PC-9 (cell line): ENCODE measurements at regions not wholly inside any gene's neighbourhood (a gene's known extent, or its start where the extent isn't known, plus 50 kb on each side); places are given as distances from the start of the nearest gene placed in this dataset.

Experiments used
- BruUV-seq: library from RNA; stranded (reverse); fragments of 400-500 nt; replicated peaks from 2 replicates; lab custom pipeline; 2021; lab: Mats Ljungman, UMichigan
- CTCF ChIA-PET: fragments of 300-600 bp; sonication (Branson Sonifier 250); formaldehyde crosslinking; loops from one replicate; lab custom pipeline; 2022; ENCODE audit warnings: antibody characterized with exemption; lab: Charles Lee
- POLR2A ChIA-PET: fragments of 300-600 bp; sonication (Branson Sonifier 250); formaldehyde crosslinking; loops from one replicate; lab custom pipeline; 2022; ENCODE audit warnings: antibody characterized with exemption; ENCODE audit not compliant: unreplicated experiment; lab: Charles Lee
- DNase-seq, 2 experiments: peaks; one replicate each; pipeline versions ENCODE4 v3.0.0 to v3.0.0-alpha.2; 2015 to 2022; ENCODE audit warnings: mixed read lengths in 1 of 2
- H2AFZ ChIP-seq: fragments of 200-600 bp; sonication (generic); 2 replicates; pipeline ENCODE4 v1.8.1; 2017; ENCODE audit warnings: antibody characterized with exemption
- H3F3A ChIP-seq: fragments of 200-600 bp; sonication (generic); 2 replicates; pipeline ENCODE4 v1.8.1; 2017; ENCODE audit warnings: antibody characterized with exemption, mild to moderate bottlenecking, low read depth; ENCODE audit not compliant: insufficient read depth
- H3K27ac ChIP-seq: fragments of 200-600 bp; sonication (generic); 2 replicates; pipeline ENCODE4 v1.6.1; 2016; ENCODE audit warnings: mixed run types
- H3K27me3 ChIP-seq: fragments of 200-600 bp; sonication (generic); 2 replicates; pipeline ENCODE4 v1.6.1; 2016; ENCODE audit warnings: low read depth, mixed run types; ENCODE audit not compliant: insufficient read depth
- H3K36me3 ChIP-seq: fragments of 200-600 bp; sonication (generic); 2 replicates; pipeline ENCODE4 v1.6.1; 2016; ENCODE audit warnings: low read depth, mixed run types
- H3K4me1 ChIP-seq: fragments of 200-600 bp; sonication (generic); replicated peaks from 2 replicates; pipeline ENCODE4 v1.6.1; 2016; ENCODE audit warnings: mixed run types; ENCODE audit not compliant: insufficient read depth
- H3K4me2 ChIP-seq: fragments of 200-600 bp; sonication (generic); 2 replicates; pipeline ENCODE4 v1.6.1; 2017; ENCODE audit warnings: mixed run types
- H3K4me3 ChIP-seq: fragments of 200-600 bp; sonication (generic); 2 replicates; pipeline ENCODE4 v1.6.1; 2016; ENCODE audit warnings: mixed run types
- H3K79me2 ChIP-seq: fragments of 200-600 bp; sonication (generic); 2 replicates; pipeline ENCODE4 v1.6.1; 2017; ENCODE audit warnings: low read depth, mixed run types
- H3K9me2 ChIP-seq: fragments of 200-600 bp; sonication (generic); 2 replicates; pipeline ENCODE4 v1.8.1; 2017; ENCODE audit warnings: mild to moderate bottlenecking; ENCODE audit not compliant: insufficient read depth
- H3K9me3 ChIP-seq: fragments of 200-600 bp; sonication (generic); 2 replicates; pipeline ENCODE4 v1.8.1; 2016; ENCODE audit warnings: low read depth; ENCODE audit not compliant: insufficient read depth
- H4K20me1 ChIP-seq: fragments of 200-600 bp; sonication (generic); 2 replicates; pipeline ENCODE4 v1.8.1; 2017; ENCODE audit not compliant: insufficient read depth
- EZH2 ChIP-seq: fragments of 200-600 bp; sonication (generic); IDR thresholded peaks from 2 replicates; pipeline ENCODE4 v1.8.0; 2017; ENCODE audit warnings: antibody characterized with exemption, low read depth
- intact Hi-C: fragments of 100-400 bp; cut with micrococcal nuclease; formaldehyde crosslinking; loops from one replicate; pipeline ENCODE4 v1.10.0; 2022; ENCODE audit not compliant: unreplicated experiment
- TF ChIP-seq, protein P1 (sequence below): fragments of 200-600 bp; sonication (generic); conservative IDR thresholded peaks from 2 replicates; pipeline ENCODE4 v1.6.1; 2017; ENCODE audit warnings: mixed run types, antibody characterized with exemption, mild to moderate bottlenecking, moderate library complexity

DNA sequence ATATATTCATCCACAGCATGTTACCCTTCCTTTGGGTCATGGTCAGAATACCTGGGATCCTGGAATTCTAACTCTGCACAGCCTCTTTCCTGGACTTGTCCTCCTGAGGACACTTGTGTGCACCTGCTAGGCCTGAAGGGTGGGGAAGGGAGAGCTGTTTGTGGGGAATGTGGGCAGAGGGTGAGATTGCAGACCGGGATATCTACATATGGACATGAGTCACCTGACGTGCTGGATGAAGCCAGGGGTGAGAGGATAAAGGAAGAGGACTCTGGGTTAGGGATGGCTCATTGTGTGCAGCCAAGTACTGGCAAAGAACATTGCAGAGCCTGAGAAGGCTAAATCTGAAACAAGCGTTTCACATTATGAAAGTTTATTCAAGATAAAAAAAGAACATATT, 241.4 kb upstream of the RPS23 start:
- H3K79me2 ChIP-seq = no peaks in the 10 kb centered on the region
- no peak overlapping the region for H3K27ac ChIP-seq
- H3K27me3 ChIP-seq = no peaks in the 10 kb centered on the region
- no peaks in the 10 kb centered on the region for H3K9me3 ChIP-seq
- no peak overlapping the region for H2AFZ ChIP-seq
- no TSS peak for BruUV-seq
- no peak for DNase-seq
- H3K9me2 ChIP-seq = no peaks in the 10 kb centered on the region
- CTCF ChIA-PET = no interaction called here
- H3F3A ChIP-seq = no peaks in the 10 kb centered on the region
- no peaks in the 10 kb centered on the region for H3K4me1 ChIP-seq
- TF ChIP-seq EZH2 = no peak
- TF ChIP-seq, protein P1, sequence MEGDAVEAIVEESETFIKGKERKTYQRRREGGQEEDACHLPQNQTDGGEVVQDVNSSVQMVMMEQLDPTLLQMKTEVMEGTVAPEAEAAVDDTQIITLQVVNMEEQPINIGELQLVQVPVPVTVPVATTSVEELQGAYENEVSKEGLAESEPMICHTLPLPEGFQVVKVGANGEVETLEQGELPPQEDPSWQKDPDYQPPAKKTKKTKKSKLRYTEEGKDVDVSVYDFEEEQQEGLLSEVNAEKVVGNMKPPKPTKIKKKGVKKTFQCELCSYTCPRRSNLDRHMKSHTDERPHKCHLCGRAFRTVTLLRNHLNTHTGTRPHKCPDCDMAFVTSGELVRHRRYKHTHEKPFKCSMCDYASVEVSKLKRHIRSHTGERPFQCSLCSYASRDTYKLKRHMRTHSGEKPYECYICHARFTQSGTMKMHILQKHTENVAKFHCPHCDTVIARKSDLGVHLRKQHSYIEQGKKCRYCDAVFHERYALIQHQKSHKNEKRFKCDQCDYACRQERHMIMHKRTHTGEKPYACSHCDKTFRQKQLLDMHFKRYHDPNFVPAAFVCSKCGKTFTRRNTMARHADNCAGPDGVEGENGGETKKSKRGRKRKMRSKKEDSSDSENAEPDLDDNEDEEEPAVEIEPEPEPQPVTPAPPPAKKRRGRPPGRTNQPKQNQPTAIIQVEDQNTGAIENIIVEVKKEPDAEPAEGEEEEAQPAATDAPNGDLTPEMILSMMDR = no peak
- intact Hi-C loops = no loop called here
- no peaks in the 10 kb centered on the region for H4K20me1 ChIP-seq
- no peak overlapping the region for H3K4me3 ChIP-seq
- POLR2A ChIA-PET = no interaction called here
- H3K36me3 ChIP-seq = no peaks in the 10 kb centered on the region
- H3K4me2 ChIP-seq = no peak overlapping the region

DNA sequence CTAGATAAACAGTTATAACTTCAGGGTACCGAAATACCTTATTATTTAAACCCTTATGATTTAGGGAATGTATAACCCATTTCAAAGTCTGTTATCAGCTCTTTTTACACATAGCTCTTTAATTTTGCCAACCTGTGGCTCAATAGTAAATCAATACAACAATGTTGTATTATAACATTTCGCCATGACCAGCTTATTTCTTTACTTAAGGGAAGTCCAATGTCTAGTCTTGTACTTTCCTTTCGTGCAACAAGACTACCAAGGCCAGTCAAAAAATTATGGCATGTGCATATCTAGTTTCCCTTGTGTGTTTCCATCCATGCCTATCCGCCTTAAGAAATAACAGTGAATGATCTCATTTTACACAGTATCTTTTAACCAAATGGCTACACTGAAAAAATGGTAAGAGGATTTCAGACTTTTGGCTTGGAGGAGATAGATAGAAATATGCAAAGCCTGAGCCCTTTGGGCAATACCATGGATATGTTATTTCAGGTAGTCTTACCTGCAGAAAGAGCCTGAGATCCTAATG, 239.5 kb upstream of the RPS23 start:
- Histone ChIP-seq H3K79me2 (no peaks in the 10 kb centered on the region), H2AFZ (no peak overlapping the region), H3K4me1 (no peaks in the 10 kb centered on the region), H3F3A (no peaks in the 10 kb centered on the region), H3K27ac (no peak overlapping the region), H3K4me3 (no peak overlapping the region), H3K9me2 (no peaks in the 10 kb centered on the region), H3K9me3 (no peaks in the 10 kb centered on the region), H3K4me2 (no peak overlapping the region), H3K36me3 (no peaks in the 10 kb centered on the region), H4K20me1 (no peaks in the 10 kb centered on the region), H3K27me3 (no peaks in the 10 kb centered on the region)
- TF ChIP-seq EZH2 = no peak
- TF ChIP-seq, protein P1 = no peak
- intact Hi-C loops = no loop called here
- DNase-seq = no peak
- BruUV-seq = no TSS peak
- ChIA-PET POLR2A (no interaction called here), CTCF (no interaction called here)

DNA sequence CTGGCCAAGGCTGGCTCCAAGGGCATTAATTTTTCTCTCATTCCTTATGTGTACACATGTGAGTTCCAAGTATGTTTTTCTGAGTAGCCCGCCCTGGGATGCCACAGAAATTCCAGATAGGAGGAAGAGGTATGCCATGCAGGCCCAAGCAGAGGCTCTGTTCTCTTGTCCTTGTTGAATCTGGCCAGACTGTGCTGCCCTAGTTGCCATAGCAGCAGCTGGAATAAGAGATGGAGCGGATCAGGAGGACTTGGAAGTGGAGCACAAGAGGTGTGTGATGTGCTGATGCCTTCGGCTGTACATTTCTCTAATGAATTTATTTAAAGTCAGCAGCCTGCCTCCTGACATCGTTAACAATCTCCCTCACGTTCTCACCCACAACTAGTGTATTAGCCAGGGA, 235.6 kb upstream of the RPS23 start:
- H2AFZ ChIP-seq = no peak overlapping the region
- DNase-seq = no peak
- H3K4me1 ChIP-seq = no peaks in the 10 kb centered on the region
- POLR2A ChIA-PET = no interaction called here
- BruUV-seq = no TSS peak
- no peaks in the 10 kb centered on the region for H3K79me2 ChIP-seq
- intact Hi-C loops = no loop called here
- H4K20me1 ChIP-seq = no peaks in the 10 kb centered on the region
- no peaks in the 10 kb centered on the region for H3F3A ChIP-seq
- no peak overlapping the region for H3K4me3 ChIP-seq
- H3K27me3 ChIP-seq = no peaks in the 10 kb centered on the region
- no peaks in the 10 kb centered on the region for H3K9me3 ChIP-seq
- no peaks in the 10 kb centered on the region for H3K36me3 ChIP-seq
- no peak overlapping the region for H3K4me2 ChIP-seq
- no peaks in the 10 kb centered on the region for H3K9me2 ChIP-seq
- no peak overlapping the region for H3K27ac ChIP-seq
- TF ChIP-seq EZH2 = no peak
- TF ChIP-seq, protein P1 = no peak
- CTCF ChIA-PET = no interaction called here
